ENCODE measurements at regions not wholly inside any gene's neighbourhood (a gene's known extent, or its start where the extent isn't known, plus 50 kb on each side); places are given as distances from the start of the nearest gene placed in this dataset.

- TF ChIP-seq CTCF (IDR thresholded peaks at IDR 0.05) (no peak), POLR2A (IDR thresholded peaks at IDR 0.05) (no peak), EP300 (IDR thresholded peaks at IDR 0.05; ENCODE audit: low read depth) (no peak)
These were observed 204.0 kb upstream of the ZNF32 start for GRCh38 chr10:43852644-43853214.

All from transverse colon (tissue), 3 donors.